Activated CD4-positive, alpha-beta T cell treated with anti-CD3 and anti-CD28 coated beads, Interleukin-2, Interleukin-4, amounts not matched to agents 100 ng/mL and 50 ng/mL, durations not matched to agents 16 hours and 8 hours (primary cell): ENCODE measurements at regions not wholly inside any gene's neighbourhood (a gene's known extent, or its start where the extent isn't known, plus 50 kb on each side); places are given as distances from the start of the nearest gene placed in this dataset.

Experiments
- DNase-seq: peaks from one replicate; pipeline ENCODE4 v3.0.0-alpha.2; 2020; ENCODE audit warnings: low spot score

- DNase-seq: no peak
Measured at GRCh38 chr3:167188592-167188991, 191.5 kb downstream of the ZBBX start.

- DNase-seq: no peak
Measured at GRCh38 chr3:167187221-167187620, 192.9 kb downstream of the ZBBX start.

GRCh38 chr3:167184511-167184910 is 195.6 kb downstream of the ZBBX start:
- DNase-seq: no peak

- no peak for DNase-seq
Measured at GRCh38 chr3:167172377-167172776, 207.7 kb downstream of the ZBBX start.

- no peak for DNase-seq
Measured at GRCh38 chr3:167167491-167167890, 212.6 kb downstream of the ZBBX start.

- no peak for DNase-seq
Measured at GRCh38 chr3:167166594-167167253, 213.4 kb downstream of the ZBBX start.

GRCh38 chr3:167166012-167166411 is 214.1 kb downstream of the ZBBX start:
- no peak for DNase-seq

GRCh38 chr3:167163580-167163979 is 216.5 kb downstream of the ZBBX start:
- DNase-seq: no peak

- DNase-seq: no peak
Measured at GRCh38 chr3:167162083-167162482, 218.0 kb downstream of the ZBBX start.

- no peak for DNase-seq
Measured at GRCh38 chr3:167160781-167161180, 219.3 kb downstream of the ZBBX start.

- DNase-seq: no peak
Measured at GRCh38 chr3:167151636-167152035, 228.5 kb downstream of the ZBBX start.

GRCh38 chr3:167148136-167148535 is 232.0 kb downstream of the ZBBX start:
- DNase-seq: no peak

- DNase-seq: no peak
Measured at GRCh38 chr3:167146911-167147310, 233.2 kb downstream of the ZBBX start.

GRCh38 chr3:167125612-167126407 is 254.3 kb downstream of the ZBBX start:
- DNase-seq: no peak

- no peak for DNase-seq
Measured at GRCh38 chr3:167120828-167121227, 259.3 kb downstream of the ZBBX start.

- no peak for DNase-seq
Measured at GRCh38 chr3:167116120-167116922, 263.8 kb downstream of the ZBBX start.

GRCh38 chr3:167115331-167115934 is 264.7 kb downstream of the ZBBX start:
- no peak for DNase-seq

- no peak for DNase-seq
Measured at GRCh38 chr3:167114619-167115018, 265.5 kb downstream of the ZBBX start.

GRCh38 chr3:167113035-167113830 is 266.9 kb downstream of the ZBBX start:
- no peak for DNase-seq

GRCh38 chr3:167110901-167111300 is 269.2 kb downstream of the ZBBX start:
- no peak for DNase-seq

GRCh38 chr3:167109746-167110145 is 270.4 kb downstream of the ZBBX start:
- DNase-seq: no peak

GRCh38 chr3:167106456-167106855 is 273.6 kb downstream of the ZBBX start:
- DNase-seq: no peak
